ENCODE measurements at regions not wholly inside any gene's neighbourhood (a gene's known extent, or its start where the extent isn't known, plus 50 kb on each side); places are given as distances from the start of the nearest gene placed in this dataset.

DNA sequence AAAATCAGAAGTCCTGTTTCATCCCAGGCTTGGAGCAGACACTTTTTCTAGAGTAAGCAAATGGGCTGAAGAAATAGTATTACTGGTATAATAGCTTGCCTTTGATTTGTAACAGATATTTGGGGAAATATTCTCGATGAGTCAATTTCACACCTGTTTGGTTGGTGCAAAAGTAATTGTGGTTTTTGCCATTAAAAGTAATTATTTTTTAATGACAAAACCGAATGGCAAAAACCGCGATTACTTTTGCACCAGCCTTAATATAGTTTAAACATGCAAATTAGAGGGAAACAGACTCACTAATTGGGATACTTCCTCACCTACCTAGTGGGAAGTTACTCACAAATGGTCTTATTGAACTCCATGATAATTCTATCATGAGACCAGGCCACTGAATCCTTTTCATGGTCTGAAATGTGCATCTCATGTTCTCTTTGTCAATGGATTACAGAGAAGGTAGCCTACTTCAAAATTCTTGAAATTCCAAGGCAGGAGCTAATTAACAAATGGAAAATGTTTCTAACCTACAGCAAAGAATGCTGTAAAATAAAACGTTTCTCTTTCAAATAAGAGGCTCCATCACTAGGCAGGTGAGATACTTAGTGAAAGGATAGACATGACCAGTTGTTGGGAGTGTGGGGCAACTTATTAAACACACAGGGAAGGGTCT, 391.3 kb downstream of the EMP1 start:
- no peaks in the 10 kb centered on the region for H3K79me2 ChIP-seq (ENCODE audit: insufficient read depth, low read length)
- TF ChIP-seq, protein P1, sequence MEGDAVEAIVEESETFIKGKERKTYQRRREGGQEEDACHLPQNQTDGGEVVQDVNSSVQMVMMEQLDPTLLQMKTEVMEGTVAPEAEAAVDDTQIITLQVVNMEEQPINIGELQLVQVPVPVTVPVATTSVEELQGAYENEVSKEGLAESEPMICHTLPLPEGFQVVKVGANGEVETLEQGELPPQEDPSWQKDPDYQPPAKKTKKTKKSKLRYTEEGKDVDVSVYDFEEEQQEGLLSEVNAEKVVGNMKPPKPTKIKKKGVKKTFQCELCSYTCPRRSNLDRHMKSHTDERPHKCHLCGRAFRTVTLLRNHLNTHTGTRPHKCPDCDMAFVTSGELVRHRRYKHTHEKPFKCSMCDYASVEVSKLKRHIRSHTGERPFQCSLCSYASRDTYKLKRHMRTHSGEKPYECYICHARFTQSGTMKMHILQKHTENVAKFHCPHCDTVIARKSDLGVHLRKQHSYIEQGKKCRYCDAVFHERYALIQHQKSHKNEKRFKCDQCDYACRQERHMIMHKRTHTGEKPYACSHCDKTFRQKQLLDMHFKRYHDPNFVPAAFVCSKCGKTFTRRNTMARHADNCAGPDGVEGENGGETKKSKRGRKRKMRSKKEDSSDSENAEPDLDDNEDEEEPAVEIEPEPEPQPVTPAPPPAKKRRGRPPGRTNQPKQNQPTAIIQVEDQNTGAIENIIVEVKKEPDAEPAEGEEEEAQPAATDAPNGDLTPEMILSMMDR (IDR thresholded peaks at IDR 0.05; ENCODE audit: extremely low read depth, low read depth, low read length), result no peak
- H2AFZ ChIP-seq (ENCODE audit: low read length), result no peak overlapping the region
- DNase-seq (ENCODE audit: insufficient read length, low spot score, missing footprints), result no peak
- H3K4me2 ChIP-seq (ENCODE audit: insufficient read depth, low read length), result no peak overlapping the region
- H3K4me3 ChIP-seq (ENCODE audit: insufficient read depth, low read length), result no peak overlapping the region
- H3K4me1 ChIP-seq (ENCODE audit: insufficient read depth, low read length), result no peaks in the 10 kb centered on the region
- no peaks in the 10 kb centered on the region for H3K36me3 ChIP-seq (ENCODE audit: insufficient read depth, low read length)
- H3K9me3 ChIP-seq (ENCODE audit: low read depth, low read length), result no peaks in the 10 kb centered on the region
- no peaks in the 10 kb centered on the region for H4K20me1 ChIP-seq (ENCODE audit: insufficient read depth, low read length)
- H3K27me3 ChIP-seq (ENCODE audit: insufficient read depth, low read length), result no peaks in the 10 kb centered on the region
- no peak overlapping the region for H3K27ac ChIP-seq (ENCODE audit: low read depth, low read length)

- no peaks in the 10 kb centered on the region for H4K20me1 ChIP-seq (ENCODE audit: insufficient read depth, low read length)
- H3K9me3 ChIP-seq (ENCODE audit: low read depth, low read length), result no peaks in the 10 kb centered on the region
- H3K79me2 ChIP-seq (ENCODE audit: insufficient read depth, low read length), result no peaks in the 10 kb centered on the region
- no peaks in the 10 kb centered on the region for H3K4me1 ChIP-seq (ENCODE audit: insufficient read depth, low read length)
- no peaks in the 10 kb centered on the region for H3K27me3 ChIP-seq (ENCODE audit: insufficient read depth, low read length)
- H3K36me3 ChIP-seq (ENCODE audit: insufficient read depth, low read length), result no peaks in the 10 kb centered on the region
- TF ChIP-seq, protein P1 (IDR thresholded peaks at IDR 0.05; ENCODE audit: extremely low read depth, low read depth, low read length), result no peak
- no peak overlapping the region for H3K4me2 ChIP-seq (ENCODE audit: insufficient read depth, low read length)
- H3K4me3 ChIP-seq (ENCODE audit: insufficient read depth, low read length), result no peak overlapping the region
- DNase-seq (ENCODE audit: insufficient read length, low spot score, missing footprints), result no peak
- H2AFZ ChIP-seq (ENCODE audit: low read length), result no peak overlapping the region
- H3K27ac ChIP-seq (ENCODE audit: low read depth, low read length), result no peak overlapping the region
These were observed 389.8 kb downstream of the EMP1 start for GRCh38 chr12:13586361-13586760.

- TF ChIP-seq, protein P1 (IDR thresholded peaks at IDR 0.05; ENCODE audit: extremely low read depth, low read depth, low read length), result no peak
- DNase-seq (ENCODE audit: insufficient read length, low spot score, missing footprints), result no peak
- no peaks in the 10 kb centered on the region for H3K4me1 ChIP-seq (ENCODE audit: insufficient read depth, low read length)
- H3K4me3 ChIP-seq (ENCODE audit: insufficient read depth, low read length), result no peak overlapping the region
- no peaks in the 10 kb centered on the region for H3K36me3 ChIP-seq (ENCODE audit: insufficient read depth, low read length)
- H4K20me1 ChIP-seq (ENCODE audit: insufficient read depth, low read length), result no peaks in the 10 kb centered on the region
- no peaks in the 10 kb centered on the region for H3K27me3 ChIP-seq (ENCODE audit: insufficient read depth, low read length)
- H3K27ac ChIP-seq (ENCODE audit: low read depth, low read length), result no peak overlapping the region
- H3K79me2 ChIP-seq (ENCODE audit: insufficient read depth, low read length), result no peaks in the 10 kb centered on the region
- no peak overlapping the region for H3K4me2 ChIP-seq (ENCODE audit: insufficient read depth, low read length)
- no peak overlapping the region for H2AFZ ChIP-seq (ENCODE audit: low read length)
- no peaks in the 10 kb centered on the region for H3K9me3 ChIP-seq (ENCODE audit: low read depth, low read length)
These were observed 388.0 kb downstream of the EMP1 start for GRCh38 chr12:13584541-13584940.

GRCh38 chr12:13583630-13584029, 387.1 kb downstream of the EMP1 start:
- Histone ChIP-seq H2AFZ (ENCODE audit: low read length) (no peak overlapping the region), H3K4me1 (ENCODE audit: insufficient read depth, low read length) (no peaks in the 10 kb centered on the region), H3K9me3 (ENCODE audit: low read depth, low read length) (no peaks in the 10 kb centered on the region), H4K20me1 (ENCODE audit: insufficient read depth, low read length) (no peaks in the 10 kb centered on the region), H3K27me3 (ENCODE audit: insufficient read depth, low read length) (no peaks in the 10 kb centered on the region), H3K4me3 (ENCODE audit: insufficient read depth, low read length) (no peak overlapping the region), H3K36me3 (ENCODE audit: insufficient read depth, low read length) (no peaks in the 10 kb centered on the region), H3K27ac (ENCODE audit: low read depth, low read length) (no peak overlapping the region), H3K4me2 (ENCODE audit: insufficient read depth, low read length) (no peak overlapping the region), H3K79me2 (ENCODE audit: insufficient read depth, low read length) (no peaks in the 10 kb centered on the region)
- TF ChIP-seq, protein P1 (IDR thresholded peaks at IDR 0.05; ENCODE audit: extremely low read depth, low read depth, low read length), result no peak
- no peak for DNase-seq (ENCODE audit: insufficient read length, low spot score, missing footprints)

Measured in osteoblast (primary cell).